RWPE1 (cell line): ENCODE measurements at regions not wholly inside any gene's neighbourhood (a gene's known extent, or its start where the extent isn't known, plus 50 kb on each side); places are given as distances from the start of the nearest gene placed in this dataset.

Experiments
- CTCF ChIA-PET: fragments of 350-600 bp; sonication (Branson Sonifier 250); formaldehyde crosslinking; extraction: SDS; loops from one replicate; lab custom pipeline; 2021; lab: Yijun Ruan, JAX
- POLR2A ChIA-PET: fragments of 400-600 bp; formaldehyde crosslinking; extraction: SDS; loops from one replicate; lab custom pipeline; 2020; ENCODE audit warnings: antibody characterized with exemption; ENCODE audit not compliant: low non-redundant PET; lab: Yijun Ruan, JAX
- DNase-seq: peaks from one replicate; pipeline ENCODE4 v3.0.0; 2012; ENCODE audit warnings: low spot score
- H3K27ac ChIP-seq: fragments of 450-650 bp; 2 replicates; pipeline ENCODE4 v1.5.1; 2017
- CTCF ChIP-seq: fragments of 450-650 bp; conservative IDR thresholded peaks from 2 replicates; pipeline ENCODE4 v1.5.1; 2017; ENCODE audit warnings: low read depth, mild to moderate bottlenecking

DNA sequence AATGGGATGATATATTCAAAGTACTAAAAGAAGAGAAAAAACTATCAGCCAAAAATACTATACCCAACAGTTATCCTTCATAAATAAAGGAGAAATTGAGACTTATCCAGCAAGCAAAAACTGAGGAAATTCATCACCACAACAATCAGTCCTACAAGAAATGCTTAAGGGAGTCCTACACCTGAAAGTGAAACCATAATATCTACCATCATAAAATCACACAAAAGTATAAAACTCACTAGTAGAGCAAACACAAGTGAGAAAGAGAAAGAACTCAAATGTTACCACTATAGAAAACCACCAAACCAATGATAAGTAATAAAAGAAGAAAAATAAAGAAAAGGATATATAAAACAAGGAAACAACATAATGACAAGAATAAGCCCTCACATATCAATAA lies 103.6 kb upstream of the NEO1 start:
- CTCF ChIA-PET: no interaction called here
- DNase-seq: no peak
- POLR2A ChIA-PET: no interaction called here
- no peak for TF ChIP-seq CTCF
- H3K27ac ChIP-seq: no peak overlapping the region

- TF ChIP-seq CTCF: no peak
- POLR2A ChIA-PET: no interaction called here
- DNase-seq: no peak
- H3K27ac ChIP-seq: no peak overlapping the region
- CTCF ChIA-PET: no interaction called here
Observed at GRCh38 chr15:72947709-72948108, 104.6 kb upstream of the NEO1 start.

GRCh38 chr15:72944565-72944964 lies 107.7 kb upstream of the NEO1 start:
- ChIA-PET CTCF (no interaction called here), POLR2A (no interaction called here)
- TF ChIP-seq CTCF: no peak
- DNase-seq: no peak
- no peak overlapping the region for H3K27ac ChIP-seq

- ChIA-PET CTCF (interaction anchor here (0.6 kb wide), 1 partner anchor 24 kb away, joined by 5 read pairs; no protein-coding TSS in a partner anchor), POLR2A (interaction anchor here (0.6 kb wide), 1 partner anchor 15 kb away, joined by 3 read pairs; no protein-coding TSS in a partner anchor)
- no peak for TF ChIP-seq CTCF
- no peak for DNase-seq
- no peak overlapping the region for H3K27ac ChIP-seq
Observed at GRCh38 chr15:72940229-72940622, 112.0 kb upstream of the NEO1 start.

GRCh38 chr15:72939514-72940228 lies 112.6 kb upstream of the NEO1 start:
- H3K27ac ChIP-seq: no peak overlapping the region
- ChIA-PET CTCF (interaction anchor here (0.6 kb wide), 1 partner anchor 25 kb away, joined by 5 read pairs; no protein-coding TSS in a partner anchor), POLR2A (interaction anchor here (0.6 kb wide), 1 partner anchor 15 kb away, joined by 3 read pairs; no protein-coding TSS in a partner anchor)
- TF ChIP-seq CTCF: no peak
- no peak for DNase-seq

- no peak for DNase-seq
- TF ChIP-seq CTCF: no peak
- POLR2A ChIA-PET: no interaction called here
- CTCF ChIA-PET: interaction anchor here (0.6 kb wide), 1 partner anchor 191 kb away, joined by 3 read pairs; no protein-coding TSS in a partner anchor
- H3K27ac ChIP-seq: no peak overlapping the region
Observed at GRCh38 chr15:72936691-72937679, 115.3 kb upstream of the NEO1 start.
